ENCODE measurements at regions not wholly inside any gene's neighbourhood (a gene's known extent, or its start where the extent isn't known, plus 50 kb on each side); places are given as distances from the start of the nearest gene placed in this dataset.

DNA sequence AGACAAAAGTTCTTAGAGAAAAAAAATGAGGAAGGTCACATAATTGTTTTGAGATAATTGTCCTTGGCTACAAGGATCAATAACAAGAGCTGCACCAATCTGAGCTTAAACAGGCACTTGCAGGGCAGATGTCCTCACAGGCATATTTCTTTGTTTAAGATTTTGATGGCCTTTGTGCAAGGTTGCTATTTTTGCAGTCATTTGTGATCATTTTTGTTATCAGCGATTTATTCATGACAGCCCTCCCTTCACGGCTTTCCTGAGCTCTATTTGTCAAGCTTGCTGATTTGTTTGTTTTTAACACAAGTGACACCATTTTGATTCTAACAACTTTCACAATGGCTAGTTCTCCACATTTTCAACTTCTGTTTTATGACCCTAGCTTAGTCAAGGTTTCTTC is 418.6 kb upstream of the REG3G start:
- no peak overlapping the region for H3K4me3 Mint-ChIP-seq
- H3K4me1 Mint-ChIP-seq: no peaks in the 10 kb centered on the region
- no peak overlapping the region for H3K27ac Mint-ChIP-seq
- H3K27me3 Mint-ChIP-seq: no peaks in the 10 kb centered on the region
- peaks cover 5% of the 10 kb centered on the region for H3K9me3 Mint-ChIP-seq
- H3K36me3 Mint-ChIP-seq: no peaks in the 10 kb centered on the region

DNA sequence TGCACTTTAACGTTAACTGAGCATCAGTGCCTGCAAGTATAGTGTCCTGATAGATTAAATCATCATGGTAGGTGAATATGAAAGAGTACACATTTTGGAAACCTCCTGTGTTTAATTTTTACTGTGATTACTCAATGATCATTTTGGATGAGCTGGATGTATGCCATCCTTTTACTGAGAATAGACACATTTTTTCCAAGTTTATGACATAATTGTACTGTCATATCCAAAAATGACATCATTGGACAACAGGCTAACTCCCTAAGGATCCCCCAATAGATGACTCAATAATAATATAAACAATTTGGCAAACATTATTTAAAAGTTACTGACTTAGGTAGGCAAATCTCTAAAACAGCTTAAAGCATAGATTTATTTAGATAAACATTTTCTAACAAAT is 410.8 kb upstream of the REG3G start:
- Mint-ChIP-seq H3K4me3 (no peak overlapping the region), H3K27ac (no peak overlapping the region), H3K4me1 (no peaks in the 10 kb centered on the region), H3K27me3 (no peaks in the 10 kb centered on the region), H3K36me3 (no peaks in the 10 kb centered on the region), H3K9me3 (peaks cover 5% of the 10 kb centered on the region)

DNA sequence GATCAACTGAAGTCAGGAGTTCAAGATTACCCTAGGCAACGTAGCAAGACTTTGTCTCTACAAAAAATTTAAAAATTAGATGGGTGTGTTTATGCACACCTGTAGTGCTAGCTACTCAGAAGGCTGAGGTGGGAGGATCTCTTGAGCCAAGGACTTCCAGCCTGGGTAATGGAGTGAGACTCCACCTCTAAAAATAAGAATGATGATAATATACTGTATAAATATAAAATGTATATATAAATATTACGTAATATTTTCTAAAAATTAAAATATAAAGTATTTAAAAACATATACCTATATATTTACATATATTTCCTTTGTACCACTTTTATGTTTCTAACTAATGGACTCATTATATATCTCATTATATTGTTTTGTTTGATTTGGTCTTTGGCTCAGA is 409.5 kb upstream of the REG3G start:
- Mint-ChIP-seq H3K4me3 (no peak overlapping the region), H3K27me3 (no peaks in the 10 kb centered on the region), H3K4me1 (no peaks in the 10 kb centered on the region), H3K9me3 (no peaks in the 10 kb centered on the region), H3K36me3 (no peaks in the 10 kb centered on the region), H3K27ac (no peak overlapping the region)

DNA sequence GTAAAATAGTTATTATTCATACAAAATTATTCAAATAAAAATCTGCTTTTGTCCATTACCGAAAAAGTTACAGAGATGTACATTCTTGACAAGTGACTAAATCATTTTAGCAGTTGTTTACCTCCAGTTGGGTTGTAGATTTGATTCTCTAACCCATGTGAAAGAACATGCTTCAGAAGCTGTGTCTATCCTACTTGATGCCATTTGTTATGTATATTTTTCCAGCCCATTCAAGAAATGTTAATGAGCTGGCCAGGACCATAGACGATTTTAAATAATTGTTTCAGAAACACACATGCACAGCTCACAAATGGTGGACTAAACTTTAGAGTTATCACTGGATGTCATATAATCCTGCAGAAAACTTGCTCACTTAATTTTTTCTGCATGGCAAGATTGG is 391.1 kb upstream of the REG3G start:
- H3K9me3 Mint-ChIP-seq: no peaks in the 10 kb centered on the region
- H3K36me3 Mint-ChIP-seq: no peaks in the 10 kb centered on the region
- no peaks in the 10 kb centered on the region for H3K4me1 Mint-ChIP-seq
- H3K4me3 Mint-ChIP-seq: no peak overlapping the region
- no peak overlapping the region for H3K27ac Mint-ChIP-seq
- H3K27me3 Mint-ChIP-seq: no peaks in the 10 kb centered on the region

DNA sequence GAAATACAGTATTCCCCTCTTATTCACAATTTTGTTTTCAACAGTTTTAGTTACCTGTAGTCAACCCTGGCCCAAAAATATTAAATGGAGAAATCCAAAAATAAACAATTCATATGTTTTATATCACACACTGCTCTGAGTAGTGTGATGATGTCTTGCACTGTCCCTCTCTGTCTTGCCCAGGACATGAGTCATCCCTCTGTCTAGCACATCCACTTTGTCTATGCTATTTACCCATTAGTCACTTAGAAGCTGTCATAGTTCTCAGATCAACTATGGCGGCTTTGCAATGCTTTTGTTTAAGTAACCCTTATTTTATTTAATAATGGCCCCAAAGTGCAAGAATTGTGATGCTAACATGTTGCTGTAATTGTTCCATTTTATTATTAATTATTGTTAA is 380.6 kb upstream of the REG3G start:
- Mint-ChIP-seq H3K4me3 (no peak overlapping the region), H3K4me1 (no peaks in the 10 kb centered on the region), H3K36me3 (no peaks in the 10 kb centered on the region), H3K9me3 (no peaks in the 10 kb centered on the region), H3K27ac (no peak overlapping the region), H3K27me3 (no peaks in the 10 kb centered on the region)

DNA sequence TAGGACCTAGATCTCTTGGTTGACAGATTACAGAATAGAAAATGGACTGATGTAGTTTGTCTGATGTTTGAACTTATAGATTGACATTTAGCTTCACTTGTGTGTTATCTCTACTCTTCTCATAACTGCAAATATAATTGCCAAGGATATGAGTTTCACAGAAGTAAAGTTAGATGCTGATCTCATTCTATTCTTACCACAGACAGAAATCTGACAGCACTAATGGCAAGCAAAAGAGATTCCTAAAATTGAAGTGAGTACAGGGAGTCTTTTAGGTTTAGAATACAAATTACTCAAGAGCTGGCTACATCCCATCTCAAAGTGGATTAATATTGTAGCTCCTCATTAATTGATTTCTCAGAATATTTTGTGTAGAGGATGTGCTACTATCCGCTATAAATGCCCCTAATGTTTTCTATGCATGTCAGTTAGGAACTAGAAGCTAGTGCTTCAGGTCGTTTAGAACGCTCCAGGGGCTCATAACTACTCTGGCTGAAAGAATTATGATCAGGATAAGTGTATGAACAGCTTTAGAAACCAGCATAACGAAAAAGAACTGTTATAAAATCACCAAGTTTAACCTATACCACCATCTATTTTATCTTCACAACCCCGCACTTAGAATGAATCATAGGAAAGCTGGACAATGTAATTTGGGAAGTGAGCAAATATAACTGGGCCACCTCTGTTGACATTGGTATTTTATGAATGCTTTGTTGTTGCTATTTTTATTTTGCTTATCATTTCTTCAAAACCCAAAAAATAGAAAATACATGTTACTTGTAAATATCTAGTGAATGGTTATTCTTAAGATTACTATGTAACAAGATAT is 378.8 kb upstream of the REG3G start:
- no peak overlapping the region for H3K4me3 Mint-ChIP-seq
- no peaks in the 10 kb centered on the region for H3K4me1 Mint-ChIP-seq
- no peak overlapping the region for H3K27ac Mint-ChIP-seq
- no peaks in the 10 kb centered on the region for H3K36me3 Mint-ChIP-seq
- H3K9me3 Mint-ChIP-seq: peaks cover 8% of the 10 kb centered on the region
- no peaks in the 10 kb centered on the region for H3K27me3 Mint-ChIP-seq

DNA sequence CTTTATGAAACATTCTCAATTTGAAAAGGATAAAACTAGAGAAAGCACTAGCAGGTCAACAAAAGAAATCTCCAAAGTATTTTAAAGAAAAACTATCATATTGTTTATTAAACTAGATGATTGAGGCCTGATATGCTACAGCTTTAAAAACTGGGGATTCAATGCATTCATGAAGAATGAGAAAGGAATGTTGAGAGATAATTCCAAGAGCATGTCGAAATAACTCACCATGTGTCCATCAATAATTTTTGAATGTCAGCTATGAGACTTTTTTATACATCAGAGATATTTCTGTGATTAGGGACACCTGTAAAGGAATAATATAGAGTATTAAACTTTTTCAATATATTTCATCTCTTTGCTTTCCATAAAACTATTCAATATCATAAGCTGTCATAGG is 376.9 kb upstream of the REG3G start:
- Mint-ChIP-seq H3K9me3 (peaks cover 16% of the 10 kb centered on the region), H3K36me3 (no peaks in the 10 kb centered on the region), H3K27ac (no peak overlapping the region), H3K4me3 (no peak overlapping the region), H3K27me3 (no peaks in the 10 kb centered on the region), H3K4me1 (no peaks in the 10 kb centered on the region)

DNA sequence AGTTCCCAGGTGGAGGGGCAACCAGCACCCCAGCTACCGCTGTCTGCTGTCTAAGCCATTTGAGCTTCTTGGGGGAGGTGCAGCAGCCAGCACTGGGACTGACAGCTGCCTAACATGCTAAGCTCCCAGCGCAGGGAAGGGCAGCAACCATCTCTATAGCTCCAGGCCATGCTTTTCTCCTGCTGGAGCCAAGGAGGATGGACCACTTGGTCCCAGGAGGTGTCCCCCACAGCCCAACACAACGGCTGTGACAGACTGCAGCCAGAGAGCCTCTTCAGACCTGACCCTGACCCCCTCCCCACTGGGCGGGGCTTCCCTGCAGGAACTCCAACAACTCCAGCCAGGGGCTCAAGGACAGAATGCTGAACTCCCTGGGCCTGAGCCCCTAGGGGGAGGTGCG is 370.6 kb upstream of the REG3G start:
- no peaks in the 10 kb centered on the region for H3K27me3 Mint-ChIP-seq
- no peaks in the 10 kb centered on the region for H3K4me1 Mint-ChIP-seq
- no peaks in the 10 kb centered on the region for H3K36me3 Mint-ChIP-seq
- H3K9me3 Mint-ChIP-seq: peaks cover 22% of the 10 kb centered on the region
- no peak overlapping the region for H3K4me3 Mint-ChIP-seq
- no peak overlapping the region for H3K27ac Mint-ChIP-seq

DNA sequence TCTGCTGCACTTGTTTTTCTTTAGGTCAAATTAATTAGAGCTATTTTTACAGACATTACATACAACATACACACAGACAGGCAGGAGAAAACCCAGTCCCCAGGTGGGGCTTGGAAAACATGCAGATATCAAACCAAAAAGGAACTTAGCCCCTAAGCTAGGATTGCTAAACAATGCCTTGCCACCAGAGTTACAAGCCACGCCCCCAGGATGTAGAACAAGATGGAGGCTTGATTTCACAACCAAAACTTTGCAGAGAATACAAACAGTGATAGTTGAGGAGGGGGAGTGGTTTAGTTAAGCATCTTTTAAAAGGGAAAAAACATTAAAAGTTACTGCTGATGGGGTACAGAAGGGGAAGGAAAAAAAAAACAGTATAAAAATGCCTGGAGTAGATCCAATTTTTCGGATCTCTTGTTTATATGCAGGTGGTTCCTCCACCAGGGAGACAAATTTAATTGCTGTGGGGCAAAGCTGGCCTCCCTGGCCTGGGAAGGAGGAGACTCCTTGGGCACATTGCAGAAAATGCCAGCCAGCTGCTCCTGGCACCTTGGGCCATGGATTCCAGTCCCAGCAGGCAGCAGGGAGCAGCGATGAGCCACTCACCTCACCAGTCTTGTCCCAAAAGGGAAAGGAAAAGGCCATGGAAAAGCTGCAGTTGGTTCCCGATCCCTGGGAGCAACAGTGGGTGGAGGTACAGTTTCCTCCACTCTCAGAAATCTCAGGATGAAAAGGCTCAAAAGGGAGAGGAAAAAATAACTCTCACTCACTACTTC is 348.4 kb upstream of the REG3G start:
- H3K4me3 Mint-ChIP-seq: no peak overlapping the region
- H3K4me1 Mint-ChIP-seq: no peaks in the 10 kb centered on the region
- H3K27ac Mint-ChIP-seq: no peak overlapping the region
- no peaks in the 10 kb centered on the region for H3K27me3 Mint-ChIP-seq
- H3K36me3 Mint-ChIP-seq: no peaks in the 10 kb centered on the region
- peaks cover 8% of the 10 kb centered on the region for H3K9me3 Mint-ChIP-seq

DNA sequence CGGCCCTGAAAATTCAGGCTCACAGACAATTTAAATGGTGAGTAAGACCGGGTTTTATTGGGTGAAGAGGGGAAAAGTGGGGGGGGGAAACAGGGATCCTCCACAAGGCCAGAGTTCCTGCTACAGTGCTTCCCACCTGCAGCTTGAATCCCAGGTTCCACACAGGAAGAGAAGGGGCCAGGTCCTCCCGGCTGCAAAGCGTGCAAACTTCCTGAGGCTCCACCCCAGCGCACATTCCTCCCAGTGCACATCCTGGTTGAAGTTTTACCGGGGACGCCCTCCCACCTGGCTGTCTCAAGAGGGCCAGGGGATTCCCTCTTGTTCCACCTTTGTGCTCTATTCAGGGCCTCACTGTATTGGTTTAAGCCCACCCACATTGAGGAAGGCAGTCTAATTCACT is 347.7 kb upstream of the REG3G start:
- Mint-ChIP-seq H3K27me3 (no peaks in the 10 kb centered on the region), H3K36me3 (no peaks in the 10 kb centered on the region), H3K4me3 (no peak overlapping the region), H3K9me3 (peaks cover 9% of the 10 kb centered on the region), H3K27ac (no peak overlapping the region), H3K4me1 (no peaks in the 10 kb centered on the region)

DNA sequence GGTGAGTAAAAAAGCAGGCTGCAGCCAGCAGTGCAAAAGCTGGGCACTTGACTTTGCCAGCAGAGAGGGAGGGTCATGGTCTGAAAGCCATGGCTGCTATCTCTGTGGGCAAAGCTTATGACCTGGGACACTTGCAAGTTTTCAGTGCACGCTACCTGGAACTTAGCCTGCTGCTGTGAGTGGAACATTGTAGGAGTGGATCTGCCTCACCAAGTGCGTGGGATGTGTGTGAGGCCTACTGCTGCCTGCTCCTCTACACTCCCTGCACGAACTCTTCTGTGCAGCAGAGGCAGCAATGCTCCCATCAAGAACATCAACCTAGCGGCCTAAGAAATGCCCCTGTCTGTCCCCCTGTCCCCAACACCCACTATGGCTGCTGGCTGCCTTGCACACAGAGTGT is 344.1 kb upstream of the REG3G start:
- H3K27me3 Mint-ChIP-seq: no peaks in the 10 kb centered on the region
- H3K4me1 Mint-ChIP-seq: no peaks in the 10 kb centered on the region
- H3K36me3 Mint-ChIP-seq: no peaks in the 10 kb centered on the region
- H3K4me3 Mint-ChIP-seq: no peak overlapping the region
- H3K9me3 Mint-ChIP-seq: peaks cover 5% of the 10 kb centered on the region
- H3K27ac Mint-ChIP-seq: no peak overlapping the region

DNA sequence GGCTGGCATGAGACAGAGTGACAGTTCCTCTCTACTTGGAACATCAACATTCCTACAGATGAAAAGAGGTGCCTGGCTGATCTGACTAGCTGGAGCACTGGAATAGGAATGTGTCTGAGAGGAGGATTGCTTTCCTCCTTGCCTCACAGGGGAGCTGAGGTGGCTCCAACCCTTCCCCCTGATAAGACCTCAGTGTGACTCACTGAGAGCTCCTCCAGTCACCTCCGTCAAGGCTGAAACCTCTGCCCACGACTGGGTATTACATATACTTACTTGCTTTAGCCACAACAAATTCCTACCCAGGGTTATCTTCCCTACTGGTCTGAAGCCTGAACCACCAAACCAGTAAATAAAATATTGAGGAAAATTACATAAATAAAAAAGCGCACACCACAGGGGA is 342.7 kb upstream of the REG3G start:
- Mint-ChIP-seq H3K9me3 (peaks cover 5% of the 10 kb centered on the region), H3K4me3 (no peak overlapping the region), H3K4me1 (no peaks in the 10 kb centered on the region), H3K27ac (no peak overlapping the region), H3K36me3 (no peaks in the 10 kb centered on the region), H3K27me3 (no peaks in the 10 kb centered on the region)

DNA sequence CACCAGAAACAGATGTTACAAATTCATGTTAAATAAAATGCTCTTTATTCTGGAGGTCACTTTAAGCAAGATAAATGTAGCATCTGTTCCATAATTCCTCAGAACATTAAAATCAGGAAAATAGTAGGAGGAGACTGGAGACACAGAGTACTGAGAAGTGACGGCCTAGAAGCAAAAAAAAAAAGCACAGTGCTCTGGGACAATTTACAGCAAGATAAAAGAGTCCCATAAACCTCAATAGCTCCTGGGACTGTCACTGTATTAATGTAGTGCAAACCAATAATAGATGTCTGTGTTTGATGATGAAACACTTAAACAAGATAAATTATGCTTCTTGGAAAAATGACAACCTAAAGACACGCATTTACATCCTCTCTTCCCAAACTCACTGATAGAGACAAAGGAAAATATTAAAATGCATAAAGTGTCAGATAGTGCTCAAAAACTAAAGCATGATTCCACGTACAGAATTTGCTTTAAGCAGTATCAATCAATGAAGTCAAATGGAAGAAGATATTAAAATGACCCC is 338.8 kb upstream of the REG3G start:
- Mint-ChIP-seq H3K27ac (no peak overlapping the region), H3K4me3 (no peak overlapping the region), H3K27me3 (no peaks in the 10 kb centered on the region), H3K9me3 (peaks cover 5% of the 10 kb centered on the region), H3K36me3 (no peaks in the 10 kb centered on the region), H3K4me1 (no peaks in the 10 kb centered on the region)

DNA sequence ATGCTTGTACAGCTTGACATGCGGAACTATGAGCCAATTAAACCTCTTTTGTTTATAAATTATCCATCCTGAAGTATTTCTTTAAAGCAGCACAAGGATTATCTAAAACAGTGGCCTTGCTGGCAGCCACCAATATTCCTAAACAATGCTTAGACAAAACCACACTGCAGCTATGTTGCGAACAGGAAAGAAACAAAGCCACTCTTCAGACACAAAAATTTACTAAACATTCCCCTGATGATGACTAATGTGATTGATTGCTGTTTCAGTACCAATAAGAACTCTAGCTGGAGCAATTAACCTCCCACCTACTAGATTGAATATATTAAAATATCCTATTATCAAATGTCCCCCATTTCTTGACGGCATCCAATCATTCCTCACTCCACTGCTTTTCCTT is 325.8 kb upstream of the REG3G start:
- Mint-ChIP-seq H3K4me3 (no peak overlapping the region), H3K27me3 (no peaks in the 10 kb centered on the region), H3K36me3 (no peaks in the 10 kb centered on the region), H3K9me3 (peaks cover 16% of the 10 kb centered on the region), H3K27ac (no peak overlapping the region), H3K4me1 (no peaks in the 10 kb centered on the region)

DNA sequence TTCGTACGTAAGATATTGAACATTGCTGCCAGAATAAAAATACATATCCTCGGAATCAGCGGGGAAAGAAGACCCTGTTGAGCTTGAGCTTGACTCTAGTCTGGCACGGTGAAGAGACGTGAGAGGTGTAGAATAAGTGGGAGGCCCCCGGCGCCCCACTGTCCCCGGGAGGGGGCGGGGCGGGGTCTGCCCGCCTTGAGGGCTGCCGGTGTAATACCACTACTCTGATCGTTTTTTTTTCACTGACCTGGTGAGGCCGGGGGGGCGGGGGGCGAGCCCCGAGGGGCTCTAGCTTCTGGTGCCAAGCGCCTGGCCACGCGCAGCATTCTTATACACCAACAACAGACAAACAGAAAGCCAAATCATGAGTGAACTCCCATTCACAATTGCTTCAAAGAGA is 324.0 kb upstream of the REG3G start:
- no peaks in the 10 kb centered on the region for H3K36me3 Mint-ChIP-seq
- no peak overlapping the region for H3K27ac Mint-ChIP-seq
- peaks cover 13% of the 10 kb centered on the region for H3K9me3 Mint-ChIP-seq
- H3K4me3 Mint-ChIP-seq: no peak overlapping the region
- no peaks in the 10 kb centered on the region for H3K27me3 Mint-ChIP-seq
- H3K4me1 Mint-ChIP-seq: no peaks in the 10 kb centered on the region

DNA sequence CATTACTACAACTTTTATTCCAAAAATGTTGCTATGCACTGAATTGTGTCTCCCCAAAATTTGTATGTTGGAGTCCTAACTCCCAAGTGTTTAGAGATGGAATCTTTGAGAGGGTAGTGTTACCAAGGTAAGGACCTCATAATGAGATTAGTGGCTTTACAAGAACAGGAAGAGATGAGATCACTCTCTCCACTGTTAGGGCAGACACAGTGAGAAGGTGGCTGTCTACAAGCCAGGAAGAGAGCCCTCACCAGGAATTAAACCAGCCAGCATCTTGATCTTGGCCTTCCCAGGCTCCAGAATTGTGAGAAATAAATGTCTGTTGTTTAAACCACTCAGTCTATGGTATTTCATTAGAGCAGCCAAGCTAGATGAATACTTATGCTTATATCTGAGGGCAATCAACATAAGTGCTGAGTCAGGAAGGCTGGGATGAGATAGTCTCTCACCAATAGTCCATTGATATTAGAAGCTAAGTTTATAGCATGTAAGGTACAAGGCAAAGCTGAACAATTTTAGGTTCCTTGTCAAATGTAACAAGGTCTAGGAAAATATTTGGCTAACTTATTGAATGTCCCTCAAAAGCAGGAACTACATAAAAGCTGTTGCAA is 317.6 kb upstream of the REG3G start:
- H3K36me3 Mint-ChIP-seq: no peaks in the 10 kb centered on the region
- no peak overlapping the region for H3K27ac Mint-ChIP-seq
- no peaks in the 10 kb centered on the region for H3K4me1 Mint-ChIP-seq
- H3K4me3 Mint-ChIP-seq: no peak overlapping the region
- H3K27me3 Mint-ChIP-seq: no peaks in the 10 kb centered on the region
- no peaks in the 10 kb centered on the region for H3K9me3 Mint-ChIP-seq
